ENCODE measurements at regions not wholly inside any gene's neighbourhood (a gene's known extent, or its start where the extent isn't known, plus 50 kb on each side); places are given as distances from the start of the nearest gene placed in this dataset.

DNA sequence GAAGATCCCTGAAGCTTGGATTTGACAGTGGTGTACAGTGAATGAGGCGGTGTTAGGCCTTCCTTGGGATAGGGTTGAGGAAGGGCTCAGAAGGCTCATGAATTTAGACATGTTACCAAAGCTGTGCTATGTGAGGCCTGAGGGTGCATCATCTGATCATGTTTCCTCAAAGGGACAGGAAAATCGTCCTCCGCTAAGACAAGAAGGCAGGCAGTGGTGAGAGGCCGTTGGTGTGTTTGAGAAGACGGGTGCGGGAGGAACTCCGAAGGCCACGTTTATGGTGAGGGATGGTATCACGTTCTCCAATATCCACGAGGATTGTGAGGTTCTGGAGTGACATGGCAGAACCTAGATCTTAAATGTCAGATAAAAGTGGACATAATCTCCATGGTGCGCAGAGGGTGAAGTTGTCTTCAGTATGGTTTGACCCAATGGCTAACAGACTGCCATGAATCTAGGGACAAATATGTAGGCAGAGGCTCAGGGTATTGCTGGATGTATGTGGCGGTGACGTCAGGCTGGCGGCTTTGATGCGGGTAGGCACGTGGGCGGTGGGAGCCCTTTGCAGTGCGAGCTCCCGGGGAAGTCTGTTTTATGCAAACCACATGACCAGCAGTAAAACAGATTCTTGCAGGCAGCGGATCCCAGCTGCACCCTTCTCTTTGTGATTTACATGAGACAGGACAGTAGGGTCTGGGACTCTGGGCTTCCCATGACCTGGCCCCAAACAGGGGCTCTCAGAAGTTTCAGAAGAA is 242.3 kb upstream of the B3GAT1 start:
- TF ChIP-seq POLR2A (IDR thresholded peaks at IDR 0.05) (no peak), POLR2AphosphoS5 (IDR thresholded peaks at IDR 0.05) (no peak), EP300 (IDR thresholded peaks at IDR 0.05) (no peak)
- TF ChIP-seq, protein P1, sequence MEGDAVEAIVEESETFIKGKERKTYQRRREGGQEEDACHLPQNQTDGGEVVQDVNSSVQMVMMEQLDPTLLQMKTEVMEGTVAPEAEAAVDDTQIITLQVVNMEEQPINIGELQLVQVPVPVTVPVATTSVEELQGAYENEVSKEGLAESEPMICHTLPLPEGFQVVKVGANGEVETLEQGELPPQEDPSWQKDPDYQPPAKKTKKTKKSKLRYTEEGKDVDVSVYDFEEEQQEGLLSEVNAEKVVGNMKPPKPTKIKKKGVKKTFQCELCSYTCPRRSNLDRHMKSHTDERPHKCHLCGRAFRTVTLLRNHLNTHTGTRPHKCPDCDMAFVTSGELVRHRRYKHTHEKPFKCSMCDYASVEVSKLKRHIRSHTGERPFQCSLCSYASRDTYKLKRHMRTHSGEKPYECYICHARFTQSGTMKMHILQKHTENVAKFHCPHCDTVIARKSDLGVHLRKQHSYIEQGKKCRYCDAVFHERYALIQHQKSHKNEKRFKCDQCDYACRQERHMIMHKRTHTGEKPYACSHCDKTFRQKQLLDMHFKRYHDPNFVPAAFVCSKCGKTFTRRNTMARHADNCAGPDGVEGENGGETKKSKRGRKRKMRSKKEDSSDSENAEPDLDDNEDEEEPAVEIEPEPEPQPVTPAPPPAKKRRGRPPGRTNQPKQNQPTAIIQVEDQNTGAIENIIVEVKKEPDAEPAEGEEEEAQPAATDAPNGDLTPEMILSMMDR (IDR thresholded peaks at IDR 0.05) = no peak
